ENCODE measurements at regions not wholly inside any gene's neighbourhood (a gene's known extent, or its start where the extent isn't known, plus 50 kb on each side); places are given as distances from the start of the nearest gene placed in this dataset.
A peak's percentile ranks its signal among the peaks of the same experiment; 100 is the strongest.

DNA sequence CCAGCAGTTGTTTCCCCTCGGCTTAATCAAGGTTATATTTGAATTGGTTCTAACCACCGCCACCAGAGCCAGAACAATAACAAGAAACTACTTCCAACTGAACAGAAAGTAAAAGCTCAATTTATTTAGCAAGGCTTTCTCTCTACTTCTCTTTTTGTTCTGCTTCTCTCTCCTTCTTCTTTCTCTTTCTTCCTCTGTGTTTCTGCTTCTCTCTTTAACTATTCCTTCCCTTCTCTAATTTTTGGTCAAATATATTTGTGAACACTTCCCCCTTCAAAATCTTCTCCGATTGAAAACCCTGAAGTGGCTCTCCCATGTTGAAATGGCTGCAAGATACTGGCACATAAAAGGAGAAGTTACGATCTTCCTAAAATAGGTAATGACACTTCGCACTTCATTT, 1195.9 kb upstream of the PRKX start:
- no peak for DNase-seq

DNA sequence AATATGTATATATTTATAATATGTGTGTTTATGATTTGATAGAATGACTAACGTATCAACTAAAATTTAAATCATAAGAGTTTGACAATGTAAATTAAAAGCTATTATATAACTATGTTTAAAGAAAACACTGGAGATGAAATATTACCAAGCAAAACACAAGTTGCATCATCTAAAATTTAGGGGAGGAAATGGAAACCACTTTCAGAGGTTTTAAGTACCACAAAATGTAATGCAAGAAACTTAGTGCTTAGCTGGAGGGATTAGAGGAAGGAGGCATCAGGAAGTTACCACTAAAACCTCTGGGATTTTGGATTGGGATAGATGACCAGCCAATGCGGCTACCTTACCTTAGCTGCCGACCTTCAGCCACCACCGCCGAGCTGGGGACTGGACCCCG, 1192.1 kb upstream of the PRKX start:
- DNase-seq = no peak

GRCh38 chrX:4881277-4881676, 1167.8 kb upstream of the PRKX start:
- no peak for DNase-seq

DNA sequence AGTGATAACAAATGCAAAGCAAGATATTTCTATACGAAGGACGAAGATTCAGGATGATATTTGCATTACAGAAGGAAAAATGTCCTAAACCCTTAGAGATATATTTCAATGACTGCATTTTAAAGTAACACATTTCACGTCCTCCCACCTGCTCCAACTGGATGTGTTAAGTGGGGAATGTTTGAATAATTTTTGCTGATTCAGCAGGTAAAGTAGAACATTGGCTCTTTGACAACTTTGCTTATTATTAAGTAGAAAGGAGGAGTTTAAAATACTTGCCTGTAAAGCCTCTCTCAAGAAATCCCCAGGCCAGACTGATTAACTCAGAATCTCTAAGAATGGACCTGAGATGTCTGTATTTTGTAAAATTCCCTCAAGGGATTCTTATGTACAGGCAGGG, 1165.2 kb upstream of the PRKX start:
- DNase-seq = no peak

GRCh38 chrX:4876268-4876667, 1162.8 kb upstream of the PRKX start:
- DNase-seq = no peak

- no peak for DNase-seq
Measured at GRCh38 chrX:4851534-4851933, 1138.1 kb upstream of the PRKX start.

DNA sequence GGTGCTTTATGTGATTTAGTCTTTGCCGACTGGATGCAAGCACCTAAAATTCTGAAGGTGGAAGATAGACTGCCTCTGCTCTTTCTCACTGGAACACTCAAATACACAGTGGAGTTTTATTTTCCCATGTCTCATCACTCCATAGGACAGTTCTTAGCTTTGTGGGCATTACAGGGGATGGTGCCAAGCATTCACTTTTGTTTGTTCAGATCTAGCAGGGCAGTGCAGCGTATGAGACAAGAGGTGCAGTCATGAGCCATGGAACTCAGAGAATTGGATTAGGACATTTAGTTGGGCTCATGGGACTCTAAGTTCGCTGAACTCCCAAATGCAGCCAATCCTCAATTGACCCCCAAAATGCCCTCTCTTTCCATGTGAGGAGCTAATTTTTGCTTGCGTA, 1136.9 kb upstream of the PRKX start:
- peak in 24 of 51 donors; percentile 0 to 71 (median 5) for DNase-seq

DNA sequence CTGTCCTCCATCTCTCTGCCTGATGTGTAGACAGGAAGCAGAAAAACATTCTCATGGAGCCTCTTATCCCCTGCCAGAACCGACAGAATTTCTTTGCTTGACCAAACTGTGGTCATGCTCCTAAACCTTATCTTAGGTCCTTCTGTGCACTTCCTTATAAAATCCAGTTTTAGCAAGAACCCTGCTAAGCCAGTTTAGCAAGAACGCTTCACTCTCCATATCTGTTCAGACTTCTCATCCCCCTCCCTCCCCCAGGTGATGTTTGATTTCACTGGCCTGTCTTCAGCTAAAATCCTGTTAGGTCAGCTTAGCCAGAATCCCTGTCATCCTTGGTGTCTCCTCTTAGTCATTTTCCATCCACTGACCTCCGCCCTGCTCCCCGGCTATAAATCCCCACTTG, 1130.9 kb upstream of the PRKX start:
- no peak for DNase-seq

GRCh38 chrX:4841216-4841745, 1127.8 kb upstream of the PRKX start:
- DNase-seq = no peak

DNA sequence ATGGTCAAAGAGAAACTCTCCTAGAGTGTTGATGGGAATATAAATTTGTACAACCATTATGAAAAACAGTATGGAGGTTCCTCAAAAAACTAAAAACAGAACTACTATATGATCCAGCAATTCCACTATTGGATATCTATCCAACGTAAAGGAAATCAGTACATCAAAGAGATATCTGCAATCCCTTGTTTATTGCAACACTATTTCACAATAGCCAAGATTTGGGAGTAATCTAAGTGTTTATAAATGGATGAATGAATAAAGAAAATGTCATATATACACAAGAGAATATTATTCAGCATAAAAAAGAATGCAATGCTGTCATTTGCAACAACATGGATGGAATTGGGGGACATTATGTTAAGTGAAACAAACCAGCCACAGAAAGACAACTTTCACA, 1118.1 kb upstream of the PRKX start:
- no peak for DNase-seq

GRCh38 chrX:4830880-4831557, 1117.6 kb upstream of the PRKX start:
- no peak for DNase-seq

- DNase-seq = no peak
Measured at GRCh38 chrX:4825550-4825949, 1112.1 kb upstream of the PRKX start.

DNA sequence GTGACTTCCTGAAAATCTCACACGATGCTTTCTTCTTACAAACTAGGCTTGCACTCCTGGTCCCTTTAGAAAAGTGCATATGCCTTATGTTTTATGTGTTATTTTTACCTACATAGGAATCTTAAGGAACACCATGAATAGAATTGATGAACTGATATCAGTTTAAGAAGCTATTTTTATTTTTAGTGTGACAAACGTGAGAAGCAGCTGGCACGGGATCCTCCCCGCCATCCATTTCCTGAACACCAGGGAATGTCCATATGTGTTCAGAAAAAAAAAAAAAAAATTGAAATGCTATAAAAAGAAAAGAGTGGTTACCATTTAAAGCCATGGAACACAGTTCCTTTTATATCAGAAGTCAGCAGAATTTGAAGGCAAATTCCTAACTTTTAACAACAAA, 1096.1 kb upstream of the PRKX start:
- DNase-seq = no peak

- DNase-seq = no peak
Measured at GRCh38 chrX:4805502-4805901, 1092.1 kb upstream of the PRKX start.

GRCh38 chrX:4800756-4801155, 1087.3 kb upstream of the PRKX start:
- no peak for DNase-seq

DNA sequence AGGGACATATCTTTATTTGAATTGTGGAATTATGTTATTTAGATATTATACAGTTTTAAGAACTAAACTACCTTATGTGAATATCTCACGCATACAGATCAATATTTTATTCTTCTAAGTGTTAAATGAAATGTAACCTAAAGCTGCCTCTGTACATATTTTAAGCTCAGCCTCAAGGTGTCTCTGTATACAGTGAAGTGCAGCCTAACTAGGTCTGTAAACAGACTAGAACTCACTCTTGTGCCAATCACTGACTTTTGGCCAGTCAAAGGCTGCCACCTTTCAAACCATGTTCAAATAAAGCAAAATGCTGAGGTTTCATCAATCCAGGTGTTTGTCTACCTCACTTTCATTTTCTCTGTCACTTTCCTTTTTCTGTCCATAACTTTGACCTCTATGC, 1074.5 kb upstream of the PRKX start:
- DNase-seq = no peak

GRCh38 chrX:4764888-4765287, 1051.4 kb upstream of the PRKX start:
- no peak for DNase-seq

- DNase-seq = no peak
Measured at GRCh38 chrX:4762196-4762595, 1048.7 kb upstream of the PRKX start.

DNA sequence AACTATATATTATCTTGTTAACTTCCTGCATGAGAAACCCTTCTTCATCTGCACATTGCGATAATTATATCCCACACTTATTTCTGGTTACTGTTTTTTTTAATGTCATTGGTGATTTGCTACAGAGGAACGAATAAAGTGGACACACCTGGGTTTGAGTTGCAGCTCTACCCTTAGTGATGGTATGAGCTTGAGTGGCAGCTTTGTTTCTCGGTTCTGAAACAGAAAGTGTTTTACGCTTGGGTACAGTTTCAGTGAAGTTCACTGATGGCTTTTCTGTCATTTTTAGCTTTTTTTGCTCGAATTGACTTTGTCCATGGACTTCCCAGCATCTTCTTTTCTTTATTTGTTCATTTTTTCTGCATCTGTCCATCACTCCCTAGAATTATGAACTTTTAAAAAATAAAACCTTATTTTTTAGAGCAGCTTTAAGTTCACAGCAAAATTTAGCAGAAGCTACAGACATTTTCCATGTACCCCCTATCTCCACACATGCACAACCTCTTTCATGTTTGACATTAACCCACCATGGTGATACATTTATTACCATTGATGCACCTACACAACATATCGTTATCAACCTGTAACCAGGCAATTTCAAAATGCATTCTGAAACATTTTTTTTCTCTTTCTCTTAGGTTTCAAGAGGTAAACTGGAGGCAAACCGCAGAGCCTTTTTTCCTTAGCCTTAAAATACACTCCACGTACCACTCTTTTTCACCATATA, 1041.6 kb upstream of the PRKX start:
- DNase-seq = no peak

DNA sequence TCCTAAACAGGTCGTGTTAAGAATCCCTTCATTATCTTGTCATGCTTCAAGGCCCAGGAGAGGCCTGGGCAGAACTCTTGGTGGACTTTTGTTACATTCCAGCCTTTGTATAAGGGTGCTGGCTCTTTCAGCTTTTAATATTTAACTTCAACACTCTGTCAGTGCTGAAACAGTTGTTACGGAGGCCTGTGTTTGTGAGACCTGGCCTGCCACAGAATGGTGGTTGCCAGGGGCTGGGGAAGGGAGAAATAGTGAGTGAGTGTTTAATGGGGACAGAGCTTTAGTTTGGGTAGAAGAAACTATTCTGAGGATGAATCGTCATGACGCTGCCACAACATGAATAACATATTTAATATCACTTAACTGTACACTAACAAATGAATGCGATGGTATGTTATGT, 1027.6 kb upstream of the PRKX start:
- DNase-seq = no peak

- DNase-seq = no peak
Measured at GRCh38 chrX:4735299-4735698, 1021.9 kb upstream of the PRKX start.

DNA sequence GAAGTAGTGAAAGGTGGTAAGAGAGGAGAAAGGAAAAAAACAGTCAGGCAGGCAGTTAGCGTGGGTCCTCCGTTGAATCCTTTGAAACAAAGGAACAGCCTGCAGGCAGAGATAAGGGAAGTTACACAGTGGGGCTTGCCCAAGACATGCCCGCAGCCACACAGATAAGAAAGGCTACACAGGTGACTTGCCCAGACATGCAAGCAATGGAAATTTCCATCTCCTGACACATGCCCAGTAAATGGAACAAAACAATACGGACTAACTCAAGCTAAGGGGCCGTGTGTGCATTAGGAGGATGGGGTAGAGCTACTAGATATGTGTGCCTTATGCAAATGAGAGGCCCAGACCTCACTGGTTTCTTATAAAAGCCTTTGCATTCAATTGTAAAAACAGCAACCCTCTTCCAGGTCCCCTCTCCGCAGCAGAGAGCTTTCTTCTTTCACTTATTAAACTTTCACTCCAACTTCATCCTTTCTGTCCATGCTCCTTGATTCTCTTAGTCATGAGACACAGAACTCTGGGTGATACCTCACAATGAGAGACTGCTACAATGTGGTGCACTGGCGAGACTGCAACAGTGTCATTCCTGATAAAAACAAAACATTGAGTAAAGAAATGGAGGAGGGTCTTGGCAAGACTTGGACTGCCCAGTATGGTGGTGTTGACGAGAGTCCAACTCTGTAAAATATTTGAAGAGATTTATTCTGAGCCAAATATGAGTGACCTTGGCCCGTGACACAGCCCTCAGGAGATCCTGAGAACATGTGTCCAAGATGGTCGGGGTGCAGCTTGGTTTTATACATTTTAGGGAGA, 997.4 kb upstream of the PRKX start:
- no peak for DNase-seq
